ENCODE measurements at regions not wholly inside any gene's neighbourhood (a gene's known extent, or its start where the extent isn't known, plus 50 kb on each side); places are given as distances from the start of the nearest gene placed in this dataset.

- no peak for TF ChIP-seq CTCF (conservative IDR thresholded peaks at IDR 0.05 in 1 of 2, IDR thresholded peaks at IDR 0.05 in 1 of 2; ENCODE audit: extremely low read depth in 1 of 2, insufficient read depth in 1 of 2, low read depth in 1 of 2, low read length in 2 of 2)
- no peak for TF ChIP-seq EZH2 (IDR thresholded peaks at IDR 0.05; ENCODE audit: borderline replicate concordance, low read length)
Observed at GRCh38 chr4:12562476-12563140, 921.5 kb downstream of the RAB28 start.
